ENCODE measurements at regions not wholly inside any gene's neighbourhood (a gene's known extent, or its start where the extent isn't known, plus 50 kb on each side); places are given as distances from the start of the nearest gene placed in this dataset.
A peak's percentile ranks its signal among the peaks of the same experiment; 100 is the strongest.

GRCh38 chr5:158619083-158619788 is 480.5 kb downstream of the EBF1 start:
- Mint-ChIP-seq H3K36me3 (no peaks in the 10 kb centered on the region), H3K4me1 (no peaks in the 10 kb centered on the region), H3K4me3 (no peak overlapping the region), H3K27me3 (no peaks in the 10 kb centered on the region), H3K9me3 (no peaks in the 10 kb centered on the region), H3K27ac (no peak overlapping the region)
- DNase-seq (ENCODE audit: low spot score in 2 of 2): no peak
- ATAC-seq (ENCODE audit: low read depth): no peak

DNA sequence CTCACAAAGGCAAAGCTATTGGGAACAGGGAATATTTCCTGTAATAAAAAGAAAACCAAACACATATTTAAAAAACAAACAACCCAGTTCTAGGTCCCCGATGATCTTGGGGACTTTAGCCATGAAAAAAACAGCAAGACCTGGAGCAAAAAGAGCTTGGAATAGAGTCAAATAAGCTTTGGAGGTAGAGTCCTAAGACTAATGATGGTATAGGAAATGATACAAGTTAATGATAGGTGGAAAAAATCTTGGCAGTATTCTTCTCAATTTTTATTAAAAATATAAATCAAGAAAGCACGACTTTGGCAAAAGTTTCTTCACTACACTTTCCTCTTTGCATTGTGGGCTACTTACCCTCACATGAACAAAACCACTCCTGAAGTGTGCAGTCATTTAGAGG is 481.5 kb downstream of the EBF1 start:
- DNase-seq (ENCODE audit: low spot score in 2 of 2) (no peak), ATAC-seq (ENCODE audit: low read depth) (no peak)
- Mint-ChIP-seq H3K4me3 (no peak overlapping the region), H3K27ac (no peak overlapping the region), H3K36me3 (no peaks in the 10 kb centered on the region), H3K4me1 (no peaks in the 10 kb centered on the region), H3K27me3 (no peaks in the 10 kb centered on the region), H3K9me3 (no peaks in the 10 kb centered on the region)

DNA sequence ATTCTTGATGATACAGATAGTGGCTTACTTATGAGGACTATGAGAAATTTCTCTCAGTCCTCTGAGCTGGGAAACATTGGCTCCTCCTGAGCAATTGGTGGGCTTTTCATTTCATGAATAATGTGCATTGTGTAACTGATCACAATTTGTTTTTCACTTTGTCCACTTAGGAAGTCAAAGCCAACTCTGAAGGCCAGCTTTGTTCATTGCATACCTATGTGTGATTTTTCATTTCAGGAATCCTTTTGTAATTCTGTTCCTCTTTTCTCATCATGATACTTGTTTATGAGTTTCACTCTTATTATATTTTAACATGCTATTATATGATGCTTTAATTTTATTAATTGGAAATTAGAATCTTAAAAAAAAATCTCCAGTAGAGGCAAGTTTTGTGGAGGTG is 483.0 kb downstream of the EBF1 start:
- no peaks in the 10 kb centered on the region for H3K4me1 Mint-ChIP-seq
- DNase-seq (ENCODE audit: low spot score in 2 of 2) (no peak), ATAC-seq (ENCODE audit: low read depth) (no peak)
- H3K27me3 Mint-ChIP-seq: no peaks in the 10 kb centered on the region
- H3K36me3 Mint-ChIP-seq: no peaks in the 10 kb centered on the region
- H3K9me3 Mint-ChIP-seq: no peaks in the 10 kb centered on the region
- H3K27ac Mint-ChIP-seq: no peak overlapping the region
- H3K4me3 Mint-ChIP-seq: no peak overlapping the region

DNA sequence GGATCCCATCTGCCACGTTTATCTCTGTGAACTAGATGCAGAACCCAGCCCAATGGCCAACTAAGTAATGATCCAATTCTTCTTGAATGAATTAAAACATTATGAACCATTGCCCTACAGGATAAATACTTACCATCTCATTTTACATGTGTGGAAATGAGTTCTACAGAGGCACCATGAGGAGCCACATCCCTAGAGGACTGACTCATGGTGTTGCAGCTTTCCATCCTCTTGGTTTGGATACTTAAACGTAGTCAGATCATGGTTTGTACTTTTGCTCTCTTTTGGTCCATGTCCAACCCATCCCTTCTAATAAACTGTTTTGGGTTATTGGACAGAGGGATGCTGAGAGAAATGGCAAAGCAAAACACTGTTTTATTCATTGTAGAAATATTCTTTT is 484.8 kb downstream of the EBF1 start:
- no peak for DNase-seq (ENCODE audit: low spot score in 2 of 2)
- Mint-ChIP-seq H3K27me3 (no peaks in the 10 kb centered on the region), H3K4me3 (no peak overlapping the region), H3K9me3 (no peaks in the 10 kb centered on the region), H3K27ac (no peak overlapping the region), H3K36me3 (no peaks in the 10 kb centered on the region), H3K4me1 (no peaks in the 10 kb centered on the region)
- no peak for ATAC-seq (ENCODE audit: low read depth)

- peaks cover 2% of the 10 kb centered on the region for H3K27me3 Mint-ChIP-seq
- no peak overlapping the region for H3K4me3 Mint-ChIP-seq
Measured at GRCh38 chr5:158611581-158611980, 488.1 kb downstream of the EBF1 start.

DNA sequence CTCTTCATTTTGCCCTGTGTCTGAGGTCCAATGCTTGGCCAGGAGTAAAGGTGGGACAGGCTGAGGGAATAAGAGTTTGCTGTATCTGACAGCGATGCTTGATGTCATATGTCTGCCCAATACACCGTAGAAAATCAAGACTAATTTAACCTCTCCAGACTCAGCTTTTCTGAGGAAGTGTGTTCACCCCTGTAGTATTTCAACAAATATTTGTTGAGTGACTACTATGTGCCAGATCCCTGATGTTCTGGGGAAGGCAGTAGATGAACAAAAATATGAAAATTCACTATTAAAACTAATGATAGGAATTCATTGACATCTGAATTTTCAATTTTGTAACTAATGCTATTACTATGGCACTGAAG is 489.7 kb downstream of the EBF1 start:
- H3K9me3 Mint-ChIP-seq: no peaks in the 10 kb centered on the region
- ATAC-seq (ENCODE audit: low read depth) (no peak), DNase-seq (ENCODE audit: low spot score in 2 of 2) (no peak)
- H3K4me3 Mint-ChIP-seq: no peak overlapping the region
- H3K36me3 Mint-ChIP-seq: no peaks in the 10 kb centered on the region
- no peaks in the 10 kb centered on the region for H3K4me1 Mint-ChIP-seq
- H3K27me3 Mint-ChIP-seq: peaks cover 2% of the 10 kb centered on the region
- H3K27ac Mint-ChIP-seq: no peak overlapping the region

More at GRCh38 chr5:158611581-158611980, 488.1 kb downstream of the EBF1 start:
- Mint-ChIP-seq H3K4me1 (no peaks in the 10 kb centered on the region), H3K9me3 (no peaks in the 10 kb centered on the region), H3K27ac (no peak overlapping the region), H3K36me3 (no peaks in the 10 kb centered on the region)
- no peak for ATAC-seq (ENCODE audit: low read depth)
- DNase-seq (ENCODE audit: low spot score in 2 of 2): no peak

DNA sequence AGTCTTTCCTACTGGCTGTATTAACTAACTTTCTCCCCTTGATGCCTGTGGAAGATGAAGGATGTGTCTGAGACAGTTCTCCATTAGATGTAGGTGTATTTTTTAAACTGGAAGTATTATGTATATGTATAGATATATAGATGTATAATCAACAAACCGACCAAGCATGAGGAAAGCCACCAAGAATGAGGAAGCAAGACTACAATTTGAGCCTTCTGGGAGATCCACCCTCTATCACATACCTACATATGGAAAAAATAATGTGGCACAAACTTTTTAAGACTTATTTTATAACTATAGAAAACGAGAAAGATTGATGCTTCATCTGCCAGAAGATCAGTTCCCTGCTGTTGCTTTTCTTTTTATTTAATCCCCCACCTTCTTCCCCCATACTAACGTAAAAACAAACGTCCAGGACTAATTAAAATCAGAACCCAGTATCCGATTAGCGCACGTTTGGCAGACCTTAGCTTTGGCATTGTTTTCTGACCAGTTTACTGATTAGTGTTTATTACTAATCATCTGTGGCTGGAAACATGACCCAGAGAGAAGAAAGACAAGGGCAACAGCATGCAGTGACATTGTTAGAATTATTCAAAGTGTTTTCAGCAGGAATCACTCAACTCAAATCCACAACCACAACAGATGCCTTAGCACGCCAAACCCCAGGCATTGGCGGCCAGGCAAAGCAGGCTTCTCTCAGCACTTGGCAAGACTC is 490.2 kb downstream of the EBF1 start:
- no peak for ATAC-seq (ENCODE audit: low read depth)
- H3K9me3 Mint-ChIP-seq: no peaks in the 10 kb centered on the region
- no peaks in the 10 kb centered on the region for H3K4me1 Mint-ChIP-seq
- peaks cover 2% of the 10 kb centered on the region for H3K27me3 Mint-ChIP-seq
- no peak overlapping the region for H3K4me3 Mint-ChIP-seq
- DNase-seq (ENCODE audit: low spot score in 2 of 2): no peak
- no peak overlapping the region for H3K27ac Mint-ChIP-seq
- no peaks in the 10 kb centered on the region for H3K36me3 Mint-ChIP-seq

DNA sequence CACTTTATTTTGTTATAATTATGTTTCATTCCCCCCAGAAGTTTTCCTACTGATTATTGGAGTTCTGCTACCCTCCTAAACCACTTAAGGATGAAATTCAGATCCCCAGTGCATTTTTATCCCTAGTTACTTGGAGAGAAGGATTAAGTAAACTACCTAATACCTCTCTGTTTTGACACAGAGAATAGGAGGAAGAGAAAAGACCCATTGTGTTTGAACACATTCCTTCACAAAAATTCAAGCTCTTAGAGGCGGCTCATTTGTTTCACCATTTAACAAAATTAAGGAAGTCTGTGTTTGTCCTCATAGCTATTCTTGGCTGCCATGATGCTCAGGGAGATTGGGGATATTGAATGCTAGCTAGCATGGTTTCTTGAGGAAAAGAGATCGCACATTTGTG is 492.6 kb downstream of the EBF1 start:
- DNase-seq (ENCODE audit: low spot score in 2 of 2) (no peak), ATAC-seq (ENCODE audit: low read depth) (no peak)
- Mint-ChIP-seq H3K4me3 (no peak overlapping the region), H3K27me3 (peaks cover 2% of the 10 kb centered on the region), H3K4me1 (no peaks in the 10 kb centered on the region), H3K36me3 (no peaks in the 10 kb centered on the region), H3K9me3 (no peaks in the 10 kb centered on the region), H3K27ac (no peak overlapping the region)

- peak; percentile 27 for ATAC-seq (ENCODE audit: low read depth)
- no peak overlapping the region for H3K27ac Mint-ChIP-seq
Measured at GRCh38 chr5:158606233-158606632, 493.5 kb downstream of the EBF1 start.

DNA sequence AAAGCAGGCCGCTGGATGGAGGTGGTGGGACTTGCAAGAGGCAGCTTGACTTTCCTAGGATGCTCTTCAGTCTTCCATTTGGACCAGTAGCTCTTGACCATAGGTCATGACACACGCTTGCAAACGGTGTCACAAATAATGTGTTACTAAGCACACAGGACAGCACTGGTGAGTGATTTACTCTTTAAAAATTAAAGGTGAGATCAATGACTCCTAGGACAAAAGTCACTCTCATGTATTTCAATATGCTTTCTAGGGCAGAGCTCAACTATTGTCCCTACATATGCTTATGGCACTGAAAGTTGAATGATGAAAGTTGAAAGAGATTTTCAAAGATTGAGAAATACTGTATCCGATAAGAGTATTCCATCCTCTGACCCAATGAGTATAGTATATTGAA is 496.7 kb downstream of the EBF1 start:
- Mint-ChIP-seq H3K4me3 (no peak overlapping the region), H3K27me3 (no peaks in the 10 kb centered on the region), H3K9me3 (no peaks in the 10 kb centered on the region), H3K4me1 (peaks cover 6% of the 10 kb centered on the region), H3K36me3 (no peaks in the 10 kb centered on the region), H3K27ac (no peak overlapping the region)
- ATAC-seq (ENCODE audit: low read depth): no peak
- no peak for DNase-seq (ENCODE audit: low spot score in 2 of 2)

More at GRCh38 chr5:158606233-158606632, 493.5 kb downstream of the EBF1 start:
- H3K9me3 Mint-ChIP-seq: no peaks in the 10 kb centered on the region
- DNase-seq (ENCODE audit: low spot score in 2 of 2): no peak
- peaks cover 2% of the 10 kb centered on the region for H3K27me3 Mint-ChIP-seq
- no peaks in the 10 kb centered on the region for H3K36me3 Mint-ChIP-seq
- H3K4me3 Mint-ChIP-seq: no peak overlapping the region
- no peaks in the 10 kb centered on the region for H3K4me1 Mint-ChIP-seq

DNA sequence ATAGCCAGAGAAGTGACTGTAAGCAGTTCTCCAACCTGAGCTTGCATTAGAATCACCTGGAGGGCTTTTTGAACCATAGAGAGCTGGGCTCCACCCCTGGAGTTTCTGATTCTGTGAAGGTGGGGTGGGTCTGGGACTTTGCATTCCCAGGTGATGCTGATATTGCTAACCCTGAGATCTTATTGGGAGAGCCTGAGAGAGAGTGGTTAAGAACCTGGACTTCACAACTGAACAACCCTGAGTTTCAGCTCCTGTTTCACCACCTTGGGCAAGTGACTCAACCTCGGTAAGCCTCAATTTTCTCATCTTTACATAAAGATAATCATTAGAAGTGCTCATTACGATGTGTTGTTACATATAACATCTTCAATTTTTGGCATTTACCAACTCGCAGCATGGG is 498.6 kb downstream of the EBF1 start:
- ATAC-seq (ENCODE audit: low read depth): no peak

GRCh38 chr5:158600679-158601078 is 499.0 kb downstream of the EBF1 start:
- DNase-seq (ENCODE audit: low spot score in 2 of 2) (no peak), ATAC-seq (ENCODE audit: low read depth) (no peak)
- H3K4me1 Mint-ChIP-seq: peaks cover 11% of the 10 kb centered on the region
- no peaks in the 10 kb centered on the region for H3K9me3 Mint-ChIP-seq
- H3K36me3 Mint-ChIP-seq: no peaks in the 10 kb centered on the region
- no peak overlapping the region for H3K4me3 Mint-ChIP-seq
- H3K27ac Mint-ChIP-seq: no peak overlapping the region
- no peaks in the 10 kb centered on the region for H3K27me3 Mint-ChIP-seq

More for the DNA sequence above, 498.6 kb downstream of the EBF1 start:
- no peaks in the 10 kb centered on the region for H3K27me3 Mint-ChIP-seq
- H3K4me1 Mint-ChIP-seq: peaks cover 11% of the 10 kb centered on the region
- H3K9me3 Mint-ChIP-seq: no peaks in the 10 kb centered on the region
- H3K36me3 Mint-ChIP-seq: no peaks in the 10 kb centered on the region
- DNase-seq (ENCODE audit: low spot score in 2 of 2): no peak
- H3K27ac Mint-ChIP-seq: no peak overlapping the region
- H3K4me3 Mint-ChIP-seq: no peak overlapping the region

GRCh38 chr5:158599157-158599556 is 500.6 kb downstream of the EBF1 start:
- peak; percentile 37 for ATAC-seq (ENCODE audit: low read depth)
- no peak for DNase-seq (ENCODE audit: low spot score in 2 of 2)
- no peaks in the 10 kb centered on the region for H3K9me3 Mint-ChIP-seq
- H3K27ac Mint-ChIP-seq: no peak overlapping the region
- H3K36me3 Mint-ChIP-seq: no peaks in the 10 kb centered on the region
- H3K4me1 Mint-ChIP-seq: peaks cover 11% of the 10 kb centered on the region
- no peak overlapping the region for H3K4me3 Mint-ChIP-seq
- no peaks in the 10 kb centered on the region for H3K27me3 Mint-ChIP-seq

GRCh38 chr5:158594595-158595242 is 505.0 kb downstream of the EBF1 start:
- Mint-ChIP-seq H3K4me3 (no peak overlapping the region), H3K4me1 (peaks cover 18% of the 10 kb centered on the region)
- no peak for ATAC-seq (ENCODE audit: low read depth)

More at GRCh38 chr5:158594595-158595242, 505.0 kb downstream of the EBF1 start:
- Mint-ChIP-seq H3K27me3 (no peaks in the 10 kb centered on the region), H3K36me3 (no peaks in the 10 kb centered on the region), H3K9me3 (no peaks in the 10 kb centered on the region), H3K27ac (no peak overlapping the region)
- DNase-seq (ENCODE audit: low spot score in 2 of 2): no peak
